ENCODE measurements at regions not wholly inside any gene's neighbourhood (a gene's known extent, or its start where the extent isn't known, plus 50 kb on each side); places are given as distances from the start of the nearest gene placed in this dataset.

DNA sequence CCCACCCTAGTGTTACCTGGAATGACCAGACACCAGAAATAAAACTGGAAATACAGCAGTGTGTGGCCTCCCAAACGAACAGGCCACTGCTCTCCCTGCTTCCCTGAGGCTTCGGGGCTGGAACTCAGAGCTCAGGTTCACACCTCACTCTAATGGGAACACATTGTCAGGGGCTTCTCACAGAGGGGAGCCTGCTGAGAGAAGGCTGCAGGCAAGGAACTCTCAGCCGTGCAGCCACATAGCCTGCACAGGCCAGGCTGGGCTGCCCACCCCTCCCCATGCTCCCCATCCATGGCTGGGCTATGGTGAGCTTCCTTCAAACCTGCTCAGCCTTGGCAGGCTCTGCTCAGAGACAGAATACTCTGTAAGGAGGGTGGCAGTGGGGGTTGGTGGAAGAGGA lies 302.5 kb downstream of the EMP1 start:
- Histone ChIP-seq H3K4me2 (ENCODE audit: control insufficient read depth, insufficient read depth) (no peak overlapping the region), H4K20me1 (ENCODE audit: control insufficient read depth, insufficient read depth) (no peaks in the 10 kb centered on the region), H2AFZ (ENCODE audit: control insufficient read depth, low read depth, low read length) (no peak overlapping the region), H3K79me2 (ENCODE audit: control insufficient read depth, insufficient read depth, low read length) (no peaks in the 10 kb centered on the region), H3K36me3 (ENCODE audit: control insufficient read depth in 2 of 2, insufficient read depth in 2 of 2, low read length in 1 of 2) (no peaks in the 10 kb centered on the region), H3K27ac (ENCODE audit: control insufficient read depth, insufficient read depth) (no peak overlapping the region), H3K4me3 (no peak overlapping the region), H3K4me1 (ENCODE audit: control insufficient read depth, insufficient read depth, low read length) (no peaks in the 10 kb centered on the region), H3K27me3 (replicated peaks in 1 of 2; ENCODE audit: control insufficient read depth in 2 of 2, insufficient read depth in 2 of 2, low read length in 1 of 2) (no peaks in the 10 kb centered on the region; a peak in 1 of 4 replicates), H3K9ac (ENCODE audit: control insufficient read depth, insufficient read depth, low read length) (no peak overlapping the region), H3K9me3 (replicated peaks; ENCODE audit: control insufficient read depth, insufficient read depth, low read length) (no peaks in the 10 kb centered on the region)
- SMC1A ChIA-PET (ENCODE audit: uncharacterized antibody, unreplicated experiment): no interaction called here
- intact Hi-C loops (cut with micrococcal nuclease; ENCODE audit: unreplicated experiment) (no loop called here), in situ Hi-C loops (cut with MboI) (no loop called here)
- WGBS (ENCODE audit: insufficient coverage, insufficient replicate concordance, low lambda C conversion rate, missing lambda C conversion rate): 35% methylated on average over 3 of the region's 3 CpGs
- TF ChIP-seq NFYA (IDR thresholded peaks at IDR 0.05; ENCODE audit: borderline replicate concordance, low read depth, low read length) (no peak), MLLT1 (IDR thresholded peaks at IDR 0.05) (no peak), E4F1 (IDR thresholded peaks at IDR 0.05; ENCODE audit: borderline replicate concordance, partially characterized antibody) (no peak), PML (IDR thresholded peaks at IDR 0.05; ENCODE audit: low read length) (no peak), TCF3 (IDR thresholded peaks at IDR 0.05; ENCODE audit: borderline replicate concordance, insufficient read depth, low read depth, low read length) (no peak), ZNF24 (IDR thresholded peaks at IDR 0.05) (no peak), RBBP5 (conservative IDR thresholded peaks at IDR 0.05) (no peak)
- TF ChIP-seq, protein P1, sequence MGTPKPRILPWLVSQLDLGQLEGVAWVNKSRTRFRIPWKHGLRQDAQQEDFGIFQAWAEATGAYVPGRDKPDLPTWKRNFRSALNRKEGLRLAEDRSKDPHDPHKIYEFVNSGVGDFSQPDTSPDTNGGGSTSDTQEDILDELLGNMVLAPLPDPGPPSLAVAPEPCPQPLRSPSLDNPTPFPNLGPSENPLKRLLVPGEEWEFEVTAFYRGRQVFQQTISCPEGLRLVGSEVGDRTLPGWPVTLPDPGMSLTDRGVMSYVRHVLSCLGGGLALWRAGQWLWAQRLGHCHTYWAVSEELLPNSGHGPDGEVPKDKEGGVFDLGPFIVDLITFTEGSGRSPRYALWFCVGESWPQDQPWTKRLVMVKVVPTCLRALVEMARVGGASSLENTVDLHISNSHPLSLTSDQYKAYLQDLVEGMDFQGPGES (IDR thresholded peaks at IDR 0.05): no peak
- CTCF ChIA-PET: interaction anchor here (1.3 kb wide), 1 partner anchor 137 kb away, joined by 3 read pairs; no protein-coding TSS in a partner anchor
- RAD21 ChIA-PET (ENCODE audit: unreplicated experiment): no interaction called here
- POLR2A ChIA-PET: no interaction called here
- no TSS peak for BruUV-seq (replicated peaks)
- ATAC-seq: no peak
- no peak for FAIRE-seq
- no peak for DNase-seq (ENCODE audit: low read depth, low spot score)

Measured in GM12878 (cell line).